HG02610 (cell line): ENCODE measurements at regions not wholly inside any gene's neighbourhood (a gene's known extent, or its start where the extent isn't known, plus 50 kb on each side); places are given as distances from the start of the nearest gene placed in this dataset.

Experiments used
- ATAC-seq: cut with Tn5 transposase; IDR thresholded peaks from one replicate; pipeline ENCODE4 v1.9.1; 2021; ENCODE audit warnings: mild to moderate bottlenecking, moderate library complexity; ENCODE audit not compliant: unreplicated experiment

- ATAC-seq = no peak
Observed at GRCh38 chr11:76277298-76278175, 71.2 kb upstream of the WNT11 start.

DNA sequence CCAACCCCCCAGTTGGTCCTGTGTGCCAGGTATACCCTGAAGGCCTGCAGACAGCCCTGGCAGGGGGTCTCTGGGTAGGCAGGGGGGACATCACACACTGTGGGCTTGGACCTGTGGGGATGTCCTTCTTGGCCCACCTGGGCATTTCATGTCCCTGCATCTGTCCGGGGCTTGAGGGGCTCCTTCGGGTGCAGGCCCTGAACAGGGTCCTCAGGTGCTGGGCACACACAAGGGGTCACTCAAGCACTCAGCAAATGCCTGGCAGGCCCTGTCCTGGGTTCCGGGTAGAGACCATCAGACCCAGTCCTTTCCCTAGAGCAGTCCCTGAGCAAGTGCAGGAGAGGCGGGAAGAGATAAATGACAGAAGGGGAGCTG, 70.5 kb upstream of the WNT11 start:
- no peak for ATAC-seq

- ATAC-seq = no peak
Observed at GRCh38 chr11:76276046-76276780, 69.9 kb upstream of the WNT11 start.

- ATAC-seq = no peak
Observed at GRCh38 chr11:76275446-76275845, 69.1 kb upstream of the WNT11 start.

GRCh38 chr11:76271068-76271467, 64.8 kb upstream of the WNT11 start:
- no peak for ATAC-seq

DNA sequence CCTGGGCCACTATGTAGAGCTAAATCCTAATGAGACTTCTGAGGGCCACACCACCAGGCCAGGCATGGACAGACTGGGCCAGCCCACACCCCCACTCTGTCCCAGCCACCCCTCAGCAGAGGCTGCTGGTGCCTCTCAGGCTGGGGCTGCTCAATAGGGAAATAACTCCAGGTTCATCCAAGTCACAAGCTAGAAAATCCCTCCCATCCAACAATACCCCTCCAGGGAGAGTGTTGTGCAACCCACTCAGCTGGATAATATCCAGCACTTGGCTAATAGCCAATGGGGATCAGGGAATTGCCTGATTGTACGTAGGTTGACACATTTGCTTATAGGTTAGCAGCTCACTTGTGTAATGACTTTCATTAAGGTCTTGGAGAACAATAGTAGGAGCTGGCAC, 64.1 kb upstream of the WNT11 start:
- ATAC-seq = no peak

DNA sequence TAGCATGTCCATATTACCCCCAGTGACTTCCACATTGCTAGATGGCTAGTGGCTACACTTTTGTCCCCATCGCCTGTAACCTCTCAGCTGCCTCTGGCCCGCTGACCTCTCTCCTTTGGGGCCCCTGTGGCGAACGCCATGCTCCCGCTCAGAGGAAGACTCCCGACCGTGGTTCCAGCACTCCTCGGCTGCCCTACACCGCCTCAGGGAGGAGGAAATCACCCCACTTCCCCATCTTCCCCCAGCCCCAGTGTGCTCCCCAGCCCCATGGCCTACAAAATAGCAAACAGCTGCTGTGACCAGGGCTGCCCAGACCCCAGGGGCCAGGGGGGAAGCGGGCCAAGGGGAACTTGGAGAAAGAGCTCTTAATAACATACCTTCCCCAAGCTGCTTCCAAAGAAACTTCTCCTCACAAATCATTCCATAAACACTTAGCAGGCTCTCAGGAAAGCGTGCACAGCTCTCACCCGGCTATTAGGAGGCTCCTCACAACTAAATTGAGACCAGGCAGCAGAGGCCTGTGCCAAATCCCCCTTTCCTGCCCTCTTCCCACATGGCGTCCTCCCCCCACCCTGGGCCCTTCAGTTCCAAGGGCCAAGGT, 63.5 kb upstream of the WNT11 start:
- no peak for ATAC-seq

GRCh38 chr11:76269247-76269646, 62.9 kb upstream of the WNT11 start:
- ATAC-seq = no peak

DNA sequence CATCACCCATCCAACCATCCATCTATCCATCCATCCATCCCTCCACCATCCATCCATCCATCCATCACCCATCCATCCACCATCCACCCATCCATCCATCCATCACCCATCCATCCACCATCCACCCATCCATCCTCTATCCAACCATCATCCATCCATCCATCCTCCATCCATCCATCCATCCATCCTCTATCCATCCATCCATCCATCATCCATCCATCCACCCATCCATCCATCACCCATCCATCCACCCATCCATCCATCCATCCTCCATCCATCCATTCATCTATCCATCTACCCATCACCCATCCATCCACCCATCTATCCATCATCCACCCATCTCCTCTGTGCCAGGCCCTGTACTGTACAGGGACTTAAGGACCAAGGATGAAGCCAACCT, 62.2 kb upstream of the WNT11 start:
- ATAC-seq = no peak

DNA sequence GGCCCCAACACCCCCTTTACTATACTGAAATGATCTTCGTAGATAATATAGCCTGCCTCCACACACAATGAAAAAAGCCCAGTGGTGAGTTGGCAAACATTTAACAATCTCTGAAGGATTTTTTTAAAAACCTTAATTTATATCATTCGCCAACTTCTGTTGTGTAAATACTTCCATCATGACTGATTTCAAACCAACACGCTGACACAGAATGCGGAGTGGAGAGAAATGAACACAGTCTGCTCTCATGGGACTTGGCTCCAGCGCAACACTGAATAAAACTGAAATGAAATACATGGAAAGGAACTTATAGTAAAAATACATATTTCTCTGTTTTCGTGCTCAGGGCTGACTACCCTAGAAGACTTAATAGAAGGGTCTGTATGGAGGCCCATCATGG, 61.3 kb upstream of the WNT11 start:
- ATAC-seq = no peak

DNA sequence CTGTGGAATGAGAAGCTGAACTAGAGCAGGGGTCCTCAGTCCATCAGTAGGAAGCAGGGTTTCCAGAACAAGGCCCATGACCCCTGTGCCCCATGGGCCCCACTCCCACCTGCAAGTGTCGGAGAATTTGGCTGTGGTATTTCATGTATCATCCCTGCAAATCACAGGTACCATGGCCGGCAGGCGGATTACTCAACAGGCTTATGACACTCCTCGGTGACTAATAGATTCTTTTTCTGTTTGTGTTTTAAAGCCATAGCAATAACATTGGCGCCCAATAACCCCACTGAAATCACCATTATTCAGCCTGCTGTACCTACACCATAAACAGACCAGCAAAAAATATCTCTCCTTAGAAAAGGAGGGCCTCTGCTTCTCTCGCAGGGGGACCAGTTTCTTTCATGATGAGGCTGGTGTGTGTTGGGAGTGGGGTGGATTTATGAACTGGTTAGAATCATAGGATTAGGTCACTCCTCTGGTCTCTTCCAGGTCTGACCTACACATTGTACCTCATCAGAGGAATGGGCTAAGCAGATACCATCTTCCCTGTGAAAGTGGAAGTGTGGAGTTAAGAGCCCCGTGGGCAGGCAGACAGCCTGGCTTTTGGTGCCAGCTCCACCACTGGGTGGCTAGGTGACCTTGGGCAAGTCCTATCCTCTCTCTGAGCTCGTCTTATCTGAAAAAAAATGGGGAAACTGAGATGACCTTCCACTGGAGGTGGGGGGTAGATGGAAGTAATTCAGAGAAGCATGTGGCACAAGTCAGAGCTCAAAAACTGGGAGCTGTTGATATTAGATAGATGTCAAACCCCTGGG, 60.2 kb upstream of the WNT11 start:
- no peak for ATAC-seq

DNA sequence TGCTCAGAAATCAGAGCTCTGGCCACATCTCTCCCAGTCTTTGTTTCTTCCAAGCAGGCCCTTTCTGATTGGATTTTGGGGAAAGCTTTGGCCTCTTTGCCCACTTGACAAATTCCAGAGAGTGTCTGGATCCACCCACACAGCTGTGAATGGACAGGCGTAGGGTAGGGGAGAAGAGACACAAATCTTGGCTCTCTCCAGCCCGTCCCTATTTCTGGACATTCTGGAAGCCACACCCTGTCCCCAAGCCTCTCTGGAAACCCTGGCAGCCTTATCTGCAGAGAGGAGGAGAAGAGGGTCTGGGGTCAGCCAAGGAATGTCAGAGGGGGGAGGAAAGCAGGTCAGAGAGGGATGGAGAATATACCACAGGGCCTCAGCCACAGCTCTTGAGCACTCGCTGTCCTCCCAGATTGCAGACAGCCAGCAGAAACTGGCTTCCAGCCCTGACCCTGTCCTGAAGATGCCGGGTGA, 59.5 kb upstream of the WNT11 start:
- ATAC-seq = no peak

DNA sequence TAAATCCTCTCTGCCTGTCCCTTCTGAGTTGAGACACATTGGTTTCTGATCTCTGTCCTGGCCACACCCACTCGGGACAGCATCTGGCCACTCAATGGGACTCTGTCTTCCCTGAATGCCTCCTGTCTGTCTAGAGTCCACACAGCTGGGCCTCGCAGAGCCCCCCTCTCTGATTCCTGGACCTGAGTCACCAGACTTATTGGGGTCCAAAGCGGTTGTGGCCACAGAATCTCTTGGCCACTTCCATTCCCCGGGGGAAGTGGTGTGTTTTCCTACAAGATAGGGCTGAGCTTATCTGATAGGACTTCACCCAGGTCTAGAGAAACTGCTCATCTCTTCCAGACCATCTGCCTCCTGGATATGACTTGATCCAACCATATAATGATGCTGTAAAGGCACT, 57.4 kb upstream of the WNT11 start:
- ATAC-seq = no peak

GRCh38 chr11:76263166-76263565, 56.9 kb upstream of the WNT11 start:
- no peak for ATAC-seq

- ATAC-seq = no peak
Observed at GRCh38 chr11:76260296-76260925, 54.1 kb upstream of the WNT11 start.

DNA sequence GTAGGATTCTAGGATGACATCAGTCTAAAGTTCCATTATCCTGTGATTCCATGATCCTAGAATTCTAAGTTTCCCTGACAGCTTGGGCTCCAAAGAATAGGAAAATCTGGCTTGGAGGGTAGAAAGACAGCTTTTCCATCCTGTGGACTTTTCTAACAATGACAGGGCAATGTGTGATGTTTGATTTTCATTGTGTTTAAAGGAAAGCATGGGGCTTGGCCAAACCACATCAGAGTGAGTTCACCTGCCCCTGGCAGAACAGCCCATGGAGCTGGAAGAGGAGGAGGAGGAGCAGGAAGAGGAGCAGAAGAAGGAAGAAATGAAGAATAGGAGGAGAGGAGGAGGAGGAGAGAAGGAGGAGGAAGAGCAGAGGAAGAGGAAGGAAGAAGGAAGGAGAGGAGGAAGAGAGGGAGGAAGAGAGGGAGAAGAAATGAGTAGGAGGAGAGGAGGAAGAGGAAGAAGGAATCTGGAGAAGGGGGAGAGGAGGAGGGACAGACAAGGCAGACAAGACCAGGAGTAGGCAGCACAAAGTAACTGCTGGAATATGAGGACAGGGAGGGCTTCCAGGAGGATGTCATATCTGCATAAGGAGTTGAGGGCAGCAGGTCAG, 53.1 kb upstream of the WNT11 start:
- no peak for ATAC-seq

- ATAC-seq = no peak
Observed at GRCh38 chr11:76257074-76257719, 50.9 kb upstream of the WNT11 start.

GRCh38 chr11:76256448-76256847, 50.1 kb upstream of the WNT11 start:
- ATAC-seq = no peak
